Lower lobe of right lung (tissue), 2 donors: ENCODE measurements at regions not wholly inside any gene's neighbourhood (a gene's known extent, or its start where the extent isn't known, plus 50 kb on each side); places are given as distances from the start of the nearest gene placed in this dataset.

Experiments used
- ATAC-seq, 2 donors: fragments of 200-7000 bp; cut with Tn5 transposase; one replicate each; pipeline ENCODE4 v1.9.1; 2020 to 2022; ENCODE audit warnings: mild to moderate bottlenecking in 2 of 2, moderate library complexity in 2 of 2
- DNase-seq: peaks from one replicate; pipeline ENCODE4 v3.0.0-alpha.2; 2020
- H3K27ac ChIP-seq: fragments of 200-600 bp; one replicate; pipeline ENCODE4 v1.8.0; 2022
- H3K27me3 ChIP-seq: fragments of 200-600 bp; one replicate; pipeline ENCODE4 v1.8.0; 2022; ENCODE audit warnings: low read depth
- H3K36me3 ChIP-seq: fragments of 200-600 bp; one replicate; pipeline ENCODE4 v1.8.0; 2022; ENCODE audit warnings: mild to moderate bottlenecking
- H3K4me1 ChIP-seq: fragments of 200-600 bp; one replicate; pipeline ENCODE4 v1.8.0; 2022
- H3K4me3 ChIP-seq: fragments of 200-600 bp; one replicate; pipeline ENCODE4 v1.8.0; 2022; ENCODE audit warnings: mild to moderate bottlenecking
- H3K9me3 ChIP-seq: fragments of 200-600 bp; one replicate; pipeline ENCODE4 v1.8.0; 2022
- intact Hi-C: fragments of 100-400 bp; cut with DNase I; formaldehyde crosslinking; loops from one replicate; pipeline ENCODE4 v1.11.0; 2022
- TF ChIP-seq, protein P1 (sequence below): fragments of 200-600 bp; IDR thresholded peaks from one replicate; pipeline ENCODE4 v1.8.0; 2022; ENCODE audit warnings: antibody characterized with exemption, mild to moderate bottlenecking
- donor health status: DM: no; HTN: yes; CAD: no; lungs with severe emphysema.

- H3K4me1 ChIP-seq = no peaks in the 10 kb centered on the region
- H3K27ac ChIP-seq = no peak overlapping the region
- DNase-seq (no peak), ATAC-seq (no peak)
- no peaks in the 10 kb centered on the region for H3K9me3 ChIP-seq
- no peak overlapping the region for H3K4me3 ChIP-seq
- intact Hi-C loops = no loop called here
- TF ChIP-seq, protein P1, sequence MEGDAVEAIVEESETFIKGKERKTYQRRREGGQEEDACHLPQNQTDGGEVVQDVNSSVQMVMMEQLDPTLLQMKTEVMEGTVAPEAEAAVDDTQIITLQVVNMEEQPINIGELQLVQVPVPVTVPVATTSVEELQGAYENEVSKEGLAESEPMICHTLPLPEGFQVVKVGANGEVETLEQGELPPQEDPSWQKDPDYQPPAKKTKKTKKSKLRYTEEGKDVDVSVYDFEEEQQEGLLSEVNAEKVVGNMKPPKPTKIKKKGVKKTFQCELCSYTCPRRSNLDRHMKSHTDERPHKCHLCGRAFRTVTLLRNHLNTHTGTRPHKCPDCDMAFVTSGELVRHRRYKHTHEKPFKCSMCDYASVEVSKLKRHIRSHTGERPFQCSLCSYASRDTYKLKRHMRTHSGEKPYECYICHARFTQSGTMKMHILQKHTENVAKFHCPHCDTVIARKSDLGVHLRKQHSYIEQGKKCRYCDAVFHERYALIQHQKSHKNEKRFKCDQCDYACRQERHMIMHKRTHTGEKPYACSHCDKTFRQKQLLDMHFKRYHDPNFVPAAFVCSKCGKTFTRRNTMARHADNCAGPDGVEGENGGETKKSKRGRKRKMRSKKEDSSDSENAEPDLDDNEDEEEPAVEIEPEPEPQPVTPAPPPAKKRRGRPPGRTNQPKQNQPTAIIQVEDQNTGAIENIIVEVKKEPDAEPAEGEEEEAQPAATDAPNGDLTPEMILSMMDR = no peak
- no peaks in the 10 kb centered on the region for H3K27me3 ChIP-seq
- no peaks in the 10 kb centered on the region for H3K36me3 ChIP-seq
Observed at GRCh38 chr2:198953328-198953727, 504.4 kb downstream of the SATB2 start.

- ATAC-seq = no peak
- no peak for DNase-seq
- Histone ChIP-seq H3K4me1 (no peaks in the 10 kb centered on the region), H3K9me3 (no peaks in the 10 kb centered on the region), H3K27ac (no peak overlapping the region), H3K27me3 (no peaks in the 10 kb centered on the region), H3K36me3 (no peaks in the 10 kb centered on the region), H3K4me3 (no peak overlapping the region)
- TF ChIP-seq, protein P1 = no peak
- intact Hi-C loops = no loop called here
Observed at GRCh38 chr2:198950803-198951202, 506.9 kb downstream of the SATB2 start.

DNA sequence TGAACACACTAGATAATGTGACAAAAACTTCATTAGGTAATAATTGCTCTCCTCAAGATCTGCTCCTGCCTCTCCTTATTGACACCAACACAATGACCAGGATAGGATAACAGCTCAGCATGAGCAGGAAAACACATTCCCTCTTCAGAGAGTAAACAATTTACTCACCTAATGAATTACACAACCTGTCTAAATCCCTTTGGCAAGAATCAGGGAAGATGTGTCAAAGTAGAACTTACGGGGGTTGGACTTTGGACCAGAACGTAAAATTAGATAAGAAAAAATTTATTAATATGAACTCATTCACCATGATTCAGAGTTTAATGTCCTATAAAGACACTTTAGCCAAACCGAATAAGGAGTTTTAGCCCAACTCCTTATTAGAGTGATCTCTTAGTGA is 512.2 kb downstream of the SATB2 start:
- ATAC-seq (no peak), DNase-seq (no peak)
- no peaks in the 10 kb centered on the region for H3K9me3 ChIP-seq
- H3K4me3 ChIP-seq = no peak overlapping the region
- no peaks in the 10 kb centered on the region for H3K36me3 ChIP-seq
- TF ChIP-seq, protein P1 = no peak
- H3K27me3 ChIP-seq = no peaks in the 10 kb centered on the region
- no peak overlapping the region for H3K27ac ChIP-seq
- H3K4me1 ChIP-seq = no peaks in the 10 kb centered on the region
- intact Hi-C loops = no loop called here

- DNase-seq (no peak), ATAC-seq (no peak)
- H3K27me3 ChIP-seq = no peaks in the 10 kb centered on the region
- no peak overlapping the region for H3K27ac ChIP-seq
- TF ChIP-seq, protein P1 = no peak
- H3K36me3 ChIP-seq = no peaks in the 10 kb centered on the region
- no peak overlapping the region for H3K4me3 ChIP-seq
- H3K4me1 ChIP-seq = no peaks in the 10 kb centered on the region
- H3K9me3 ChIP-seq = peaks cover 4% of the 10 kb centered on the region
- intact Hi-C loops = no loop called here
Observed at GRCh38 chr2:198930170-198930569, 527.6 kb downstream of the SATB2 start.

GRCh38 chr2:198928026-198928425 is 529.7 kb downstream of the SATB2 start:
- DNase-seq (no peak), ATAC-seq (no peak)
- no peak overlapping the region for H3K4me3 ChIP-seq
- no peaks in the 10 kb centered on the region for H3K27me3 ChIP-seq
- no peaks in the 10 kb centered on the region for H3K4me1 ChIP-seq
- peaks cover 4% of the 10 kb centered on the region for H3K9me3 ChIP-seq
- no peaks in the 10 kb centered on the region for H3K36me3 ChIP-seq
- TF ChIP-seq, protein P1 = no peak
- intact Hi-C loops = no loop called here
- no peak overlapping the region for H3K27ac ChIP-seq
